Upper lobe of left lung (tissue), 4 donors: ENCODE measurements at regions not wholly inside any gene's neighbourhood (a gene's known extent, or its start where the extent isn't known, plus 50 kb on each side); places are given as distances from the start of the nearest gene placed in this dataset.

Experiments used
- POLR2AphosphoS5 ChIP-seq, 2 donors: sonication (generic); formaldehyde crosslinking; IDR thresholded peaks; one replicate each; pipeline ENCODE4 v1.5.1; 2017; ENCODE audit warnings: antibody characterized with exemption in 2 of 2
- TF ChIP-seq, protein P1 (sequence below), 6 experiments: fragments of 450-650 bp in 4 of 6; fragments of 200-600 bp in 2 of 6; sonication (generic) in 2 of 6; IDR thresholded peaks; one replicate each; pipeline ENCODE4 v1.5.1; 2016 to 2019; ENCODE audit warnings: antibody characterized with exemption in 6 of 6

GRCh38 chr4:111631215-111631999, 513.8 kb upstream of the FAM241A start:
- no peak for TF ChIP-seq POLR2AphosphoS5 (IDR thresholded peaks at IDR 0.05)
- TF ChIP-seq, protein P1, sequence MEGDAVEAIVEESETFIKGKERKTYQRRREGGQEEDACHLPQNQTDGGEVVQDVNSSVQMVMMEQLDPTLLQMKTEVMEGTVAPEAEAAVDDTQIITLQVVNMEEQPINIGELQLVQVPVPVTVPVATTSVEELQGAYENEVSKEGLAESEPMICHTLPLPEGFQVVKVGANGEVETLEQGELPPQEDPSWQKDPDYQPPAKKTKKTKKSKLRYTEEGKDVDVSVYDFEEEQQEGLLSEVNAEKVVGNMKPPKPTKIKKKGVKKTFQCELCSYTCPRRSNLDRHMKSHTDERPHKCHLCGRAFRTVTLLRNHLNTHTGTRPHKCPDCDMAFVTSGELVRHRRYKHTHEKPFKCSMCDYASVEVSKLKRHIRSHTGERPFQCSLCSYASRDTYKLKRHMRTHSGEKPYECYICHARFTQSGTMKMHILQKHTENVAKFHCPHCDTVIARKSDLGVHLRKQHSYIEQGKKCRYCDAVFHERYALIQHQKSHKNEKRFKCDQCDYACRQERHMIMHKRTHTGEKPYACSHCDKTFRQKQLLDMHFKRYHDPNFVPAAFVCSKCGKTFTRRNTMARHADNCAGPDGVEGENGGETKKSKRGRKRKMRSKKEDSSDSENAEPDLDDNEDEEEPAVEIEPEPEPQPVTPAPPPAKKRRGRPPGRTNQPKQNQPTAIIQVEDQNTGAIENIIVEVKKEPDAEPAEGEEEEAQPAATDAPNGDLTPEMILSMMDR (IDR thresholded peaks at IDR 0.05) = peak in 1 of 6 experiments; percentile 6
